ENCODE measurements at regions not wholly inside any gene's neighbourhood (a gene's known extent, or its start where the extent isn't known, plus 50 kb on each side); places are given as distances from the start of the nearest gene placed in this dataset.

DNA sequence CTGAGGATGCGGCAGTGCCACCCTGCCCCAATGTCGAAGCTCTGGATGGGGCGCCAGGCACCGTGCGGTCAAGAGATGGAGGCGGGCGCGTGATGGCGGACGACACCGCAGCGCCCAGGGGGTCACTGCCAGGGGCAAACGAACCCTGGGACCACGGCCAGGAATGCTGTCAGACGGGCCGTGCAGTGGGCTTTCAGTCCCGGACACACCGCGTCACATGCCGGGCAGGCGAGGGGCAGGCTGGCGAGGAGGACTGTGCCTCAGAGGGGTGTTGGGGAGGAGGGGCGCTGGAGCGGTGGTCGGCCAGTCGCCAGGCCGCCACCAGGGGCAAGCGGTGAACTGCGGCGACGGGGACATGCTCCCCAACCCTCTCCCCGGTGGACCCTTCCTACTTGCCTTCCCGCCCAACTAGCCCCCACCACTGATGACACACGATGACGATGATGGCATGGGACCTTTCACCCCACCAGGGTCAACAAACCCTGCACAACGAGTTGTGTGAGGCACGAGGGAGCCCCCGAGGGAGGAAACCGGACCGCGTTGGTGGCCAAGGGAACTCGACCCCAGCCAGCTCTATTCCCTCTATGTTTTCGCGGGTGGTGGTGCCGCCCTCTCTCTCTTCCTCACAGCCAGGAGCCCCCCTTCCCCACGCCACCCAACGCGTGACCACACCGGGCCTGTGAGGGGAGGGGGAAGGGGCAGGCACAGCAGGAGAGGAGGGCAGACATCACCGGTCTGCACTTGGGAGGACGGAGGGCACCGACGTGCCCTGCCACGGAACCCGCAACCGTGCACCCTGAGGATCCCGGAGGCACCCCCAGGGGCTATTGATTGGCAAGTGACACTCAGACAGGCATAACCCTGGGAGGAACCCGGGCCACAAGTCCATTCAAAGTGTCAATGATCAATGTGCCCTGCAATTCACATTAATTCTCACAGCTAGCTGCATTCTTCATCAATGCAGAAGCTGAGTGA, 1960.9 kb upstream of the DEFB115 start:
- WGBS (ENCODE audit: insufficient coverage) = 85% methylated on average over 32 of the region's 58 CpGs
- no peaks in the 10 kb centered on the region for H3K27me3 Mint-ChIP-seq (ENCODE audit: low read depth in 3 of 3)
- Histone ChIP-seq H3K79me2 (ENCODE audit: insufficient read depth, low read length) (no peaks in the 10 kb centered on the region), H3K36me3 (replicated peaks in 1 of 2; ENCODE audit: control insufficient read depth in 1 of 2, insufficient read depth in 2 of 2, low read length in 2 of 2) (no peaks in the 10 kb centered on the region), H3K9me3 (replicated peaks in 1 of 2; ENCODE audit: control insufficient read depth in 1 of 2, insufficient read depth in 1 of 2, low read length in 2 of 2) (peaks cover 54 to 57% of the 10 kb centered on the region in 2 donors), H3K4me1 (ENCODE audit: control insufficient read depth in 1 of 2, insufficient read depth in 2 of 2, low read length in 2 of 2) (no peaks in the 10 kb centered on the region), H3K4me2 (replicated peaks; ENCODE audit: extremely low read depth, low read length, poor library complexity, severe bottlenecking) (no peak overlapping the region), H3K27ac (ENCODE audit: low read depth in 1 of 2, low read length in 2 of 2) (no peak overlapping the region), H4K20me1 (ENCODE audit: insufficient read depth, low read length) (no peaks in the 10 kb centered on the region), H3K4me3 (replicated peaks in 1 of 3; ENCODE audit: low read depth in 2 of 3, low read length in 3 of 3) (no peak overlapping the region), H3K27me3 (ENCODE audit: control insufficient read depth in 2 of 2, insufficient read depth in 2 of 2, low read length in 2 of 2) (no peaks in the 10 kb centered on the region), H2AFZ (ENCODE audit: insufficient read depth, low read depth, low read length, poor library complexity, severe bottlenecking) (no peak overlapping the region), H3K9ac (ENCODE audit: insufficient read depth, low read length, poor library complexity, severe bottlenecking) (no peak overlapping the region)
- intact Hi-C loops (cut with micrococcal nuclease) = no loop called here
- DNase-seq = no peak
- peaks cover 24 to 55% (median 47%) of the 10 kb centered on the region in 7 donors for H3K9me3 Mint-ChIP-seq
- no peak overlapping the region for H3K27ac Mint-ChIP-seq
- H3K4me1 Mint-ChIP-seq = no peaks in the 10 kb centered on the region
- H3K4me3 Mint-ChIP-seq = no peak overlapping the region
- no peak for TF ChIP-seq CTCF (IDR thresholded peaks at IDR 0.05)
- H3K36me3 Mint-ChIP-seq = no peaks in the 10 kb centered on the region

DNA sequence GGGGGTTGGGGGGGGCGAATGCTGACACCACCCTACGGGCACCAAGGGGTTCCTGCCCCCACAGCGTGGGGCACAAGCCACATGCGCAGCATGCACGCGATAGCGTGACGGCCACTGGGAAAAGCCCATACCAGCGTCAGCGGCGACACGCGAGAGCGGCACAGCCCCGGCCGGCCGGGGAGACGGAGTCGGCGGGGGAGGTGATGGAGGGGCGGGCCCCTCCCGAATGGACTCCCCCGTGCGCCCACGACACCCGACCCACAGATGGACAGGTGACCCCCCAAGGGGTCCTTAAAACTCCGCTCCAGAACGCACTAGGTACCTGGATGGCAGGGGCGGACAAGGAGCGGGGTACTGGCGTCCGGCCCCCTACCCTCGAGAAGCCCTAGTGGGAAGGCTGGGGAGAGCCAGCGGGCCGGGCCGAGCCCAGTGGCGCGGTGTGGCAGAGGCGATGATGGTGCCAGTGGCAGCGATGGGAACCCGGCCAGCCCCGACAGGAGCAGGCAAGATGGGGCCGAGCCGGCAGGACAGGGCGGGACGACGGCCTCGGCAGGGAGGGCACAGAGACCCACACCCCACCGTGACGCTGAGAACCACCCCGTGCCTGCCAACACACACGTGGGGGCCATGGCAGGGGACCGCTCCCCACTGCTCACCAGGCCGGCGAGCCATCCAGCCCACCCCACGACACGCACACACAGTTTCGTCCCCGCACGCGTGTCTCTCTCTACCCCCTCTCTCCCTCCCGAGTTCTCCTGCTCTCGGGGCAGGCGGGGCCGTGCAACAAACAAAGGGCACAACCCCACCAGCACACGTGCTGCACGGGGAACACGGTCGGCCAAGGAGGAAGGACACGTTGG, 1959.8 kb upstream of the DEFB115 start:
- intact Hi-C loops (cut with micrococcal nuclease) = no loop called here
- Mint-ChIP-seq H3K27ac (no peak overlapping the region), H3K9me3 (peaks cover 27 to 66% (median 56%) of the 10 kb centered on the region in 7 donors), H3K27me3 (ENCODE audit: low read depth in 3 of 3) (no peaks in the 10 kb centered on the region), H3K4me1 (no peaks in the 10 kb centered on the region), H3K4me3 (no peak overlapping the region), H3K36me3 (no peaks in the 10 kb centered on the region)
- TF ChIP-seq CTCF (IDR thresholded peaks at IDR 0.05) = no peak
- Histone ChIP-seq H3K9ac (ENCODE audit: insufficient read depth, low read length, poor library complexity, severe bottlenecking) (no peak overlapping the region), H3K4me2 (replicated peaks; ENCODE audit: extremely low read depth, low read length, poor library complexity, severe bottlenecking) (no peak overlapping the region), H3K4me1 (ENCODE audit: control insufficient read depth in 1 of 2, insufficient read depth in 2 of 2, low read length in 2 of 2) (no peaks in the 10 kb centered on the region), H3K27ac (ENCODE audit: low read depth in 1 of 2, low read length in 2 of 2) (no peak overlapping the region), H3K4me3 (replicated peaks in 1 of 3; ENCODE audit: low read depth in 2 of 3, low read length in 3 of 3) (no peak overlapping the region), H3K27me3 (ENCODE audit: control insufficient read depth in 2 of 2, insufficient read depth in 2 of 2, low read length in 2 of 2) (no peaks in the 10 kb centered on the region), H2AFZ (ENCODE audit: insufficient read depth, low read depth, low read length, poor library complexity, severe bottlenecking) (no peak overlapping the region), H3K79me2 (ENCODE audit: insufficient read depth, low read length) (no peaks in the 10 kb centered on the region), H4K20me1 (ENCODE audit: insufficient read depth, low read length) (no peaks in the 10 kb centered on the region), H3K36me3 (replicated peaks in 1 of 2; ENCODE audit: control insufficient read depth in 1 of 2, insufficient read depth in 2 of 2, low read length in 2 of 2) (no peaks in the 10 kb centered on the region), H3K9me3 (replicated peaks in 1 of 2; ENCODE audit: control insufficient read depth in 1 of 2, insufficient read depth in 1 of 2, low read length in 2 of 2) (peaks cover 61 to 68% of the 10 kb centered on the region in 2 donors)
- no peak for DNase-seq
- 85% methylated on average over 69 of the region's 70 CpGs for WGBS (ENCODE audit: insufficient coverage)
